HepG2 (cell line): ENCODE measurements at regions not wholly inside any gene's neighbourhood (a gene's known extent, or its start where the extent isn't known, plus 50 kb on each side); places are given as distances from the start of the nearest gene placed in this dataset.

Experiments used
- ATAC-seq: fragments of 200-7000 bp; cut with Tn5 transposase; 3 replicates; pipeline ENCODE4 v1.9.1; 2020; ENCODE audit warnings: mild to moderate bottlenecking, moderate library complexity
- BruUV-seq: library from RNA; stranded (reverse); fragments of 400-500 nt; replicated peaks from 2 replicates; lab custom pipeline; 2021; lab: Mats Ljungman, UMichigan
- CTCF ChIA-PET: fragments of 300-600 bp; formaldehyde crosslinking; extraction: SDS; loops from one replicate; lab custom pipeline; 2021; ENCODE audit warnings: low total read pairs, inconsistent platforms, low intra/inter-chr PET ratio; lab: Yijun Ruan, JAX
- POLR2A ChIA-PET: fragments of 350-600 bp; sonication (Branson Sonifier 250); formaldehyde crosslinking; loops from one replicate; lab custom pipeline; 2020; ENCODE audit warnings: antibody characterized with exemption, inconsistent platforms; lab: Yijun Ruan, JAX
- DNase-seq: peaks from one replicate; pipeline ENCODE4 v3.0.0-alpha.2; 2015; ENCODE audit warnings: low spot score
- FAIRE-seq: peaks from 3 replicates; lab custom pipeline; 2011; peaks lifted over from hg19 to GRCh38; lab: Jason Lieb, UNC
- H2AFZ ChIP-seq: one replicate; pipeline ENCODE4 v1.6.1; 2011; ENCODE audit warnings: low read length, inconsistent platforms
- H3K27ac ChIP-seq: fragments of 300-600 bp; 3 replicates; pipeline ENCODE4 v1.8.0; 2011; ENCODE audit warnings: mixed run types, mild to moderate bottlenecking, mixed read lengths, low read length, inconsistent platforms; ENCODE audit not compliant: insufficient read depth; ENCODE audit errors: extremely low read length
- H3K27me3 ChIP-seq, 2 experiments: fragments of 200-600 bp in 1 of 2; 2 replicates in 1 of 2; 3 replicates in 1 of 2; pipeline versions ENCODE4 v1.6.0 to v1.8.0; 2011; ENCODE audit warnings: low read length in 2 of 2, mild to moderate bottlenecking in 2 of 2, moderate library complexity in 2 of 2, inconsistent platforms in 1 of 2; ENCODE audit not compliant: insufficient read depth in 2 of 2, control insufficient read depth in 1 of 2
- H3K36me3 ChIP-seq, 2 experiments: fragments of 200-600 bp in 1 of 2; replicated peaks in 1 of 2; 2 replicates in 1 of 2; 3 replicates in 1 of 2; pipeline versions ENCODE4 v1.5.1 to v1.8.0; 2011; ENCODE audit warnings: low read length in 2 of 2, inconsistent platforms in 1 of 2; ENCODE audit not compliant: insufficient read depth in 2 of 2, control insufficient read depth in 1 of 2
- H3K4me1 ChIP-seq: 2 replicates; pipeline ENCODE4 v1.5.1; 2012; ENCODE audit warnings: low read length, inconsistent platforms; ENCODE audit not compliant: insufficient read depth
- H3K4me2 ChIP-seq: 2 replicates; pipeline ENCODE4 v1.6.0; 2011; ENCODE audit warnings: low read depth, low read length, inconsistent platforms
- H3K4me3 ChIP-seq, 3 experiments: fragments of 200-600 bp in 1 of 3; sonication (generic), shearing (Covaris generic) in 1 of 3; replicated peaks in 1 of 3; 2 replicates each; pipeline ENCODE4 v1.5.1; 2011 to 2016; ENCODE audit warnings: low read length in 3 of 3, inconsistent platforms in 2 of 3, low read depth in 2 of 3, mild to moderate bottlenecking in 2 of 3, control low read depth in 1 of 3, mixed read lengths in 1 of 3; ENCODE audit not compliant: insufficient read depth in 1 of 3
- H3K79me2 ChIP-seq: one replicate; pipeline ENCODE4 v1.6.1; 2011; ENCODE audit warnings: low read length, inconsistent platforms; ENCODE audit not compliant: insufficient read depth
- H3K9ac ChIP-seq: 2 replicates; pipeline ENCODE4 v1.6.0; 2011; ENCODE audit warnings: mild to moderate bottlenecking, low read depth, low read length, inconsistent platforms; ENCODE audit not compliant: insufficient read depth
- H3K9me3 ChIP-seq: 2 replicates; pipeline ENCODE4 v1.5.1; 2012; ENCODE audit warnings: mild to moderate bottlenecking, low read length
- H4K20me1 ChIP-seq: 2 replicates; pipeline ENCODE4 v1.6.0; 2011; ENCODE audit warnings: inconsistent platforms, mild to moderate bottlenecking, low read length, moderate library complexity; ENCODE audit not compliant: insufficient read depth
- ARNT2 ChIP-seq: sonication (generic); formaldehyde crosslinking; IDR thresholded peaks from 2 replicates; pipeline ENCODE4 v1.8.0; 2022; ENCODE audit warnings: mild to moderate bottlenecking, low read depth, missing genetic modification reagents, moderate library complexity
- ATF1 ChIP-seq: IDR thresholded peaks from 2 replicates; pipeline ENCODE4 v1.6.1; 2016; ENCODE audit warnings: mild to moderate bottlenecking, control low read depth
- EP300 ChIP-seq, 3 experiments: sonication (generic) in 1 of 3; formaldehyde crosslinking in 1 of 3; IDR thresholded peaks; 2 replicates each; pipeline versions ENCODE4 v1.5.1 to v1.6.1; 2011 to 2020; ENCODE audit warnings: low read depth in 2 of 3, low read length in 2 of 3, borderline replicate concordance in 1 of 3, improper control_type of control experiment in 1 of 3, mild to moderate bottlenecking in 1 of 3, missing genetic modification reagents in 1 of 3, moderate library complexity in 1 of 3
- GMEB1 ChIP-seq: sonication (generic); formaldehyde crosslinking; IDR thresholded peaks from 2 replicates; pipeline ENCODE4 v1.5.1; 2020; ENCODE audit warnings: missing genetic modification reagents, mild to moderate bottlenecking, borderline replicate concordance
- LBX2 ChIP-seq: sonication (generic); formaldehyde crosslinking; IDR thresholded peaks from 2 replicates; pipeline ENCODE4 v1.5.0; 2020; ENCODE audit warnings: missing genetic modification reagents, mild to moderate bottlenecking, borderline replicate concordance
- U2AF1 ChIP-seq: fragments of 200-400 bp; formaldehyde crosslinking; optimal IDR thresholded peaks from 2 replicates; pipeline ENCODE3; 2017; ENCODE audit warnings: mild to moderate bottlenecking, low read depth, low read length
- ZHX1 ChIP-seq: sonication (generic); formaldehyde crosslinking; IDR thresholded peaks from 2 replicates; pipeline ENCODE4 v1.8.1; 2022; ENCODE audit warnings: low read depth, mild to moderate bottlenecking, missing genetic modification reagents
- ZNF12 ChIP-seq: sonication (generic); formaldehyde crosslinking; IDR thresholded peaks from 2 replicates; pipeline ENCODE4 v1.5.0; 2020; ENCODE audit warnings: missing genetic modification reagents
- ZNF138 ChIP-seq: sonication (generic); formaldehyde crosslinking; IDR thresholded peaks from 2 replicates; pipeline ENCODE4 v1.5.0; 2020; ENCODE audit warnings: mild to moderate bottlenecking, low read depth, missing genetic modification reagents
- ZNF431 ChIP-seq: sonication (generic); formaldehyde crosslinking; IDR thresholded peaks from 2 replicates; pipeline ENCODE4 v1.9.0; 2022; ENCODE audit warnings: missing genetic modification reagents, low read depth, mild to moderate bottlenecking, borderline replicate concordance
- ZNF446 ChIP-seq: sonication (generic); formaldehyde crosslinking; IDR thresholded peaks from 2 replicates; pipeline ENCODE4 v1.5.0; 2020; ENCODE audit warnings: mild to moderate bottlenecking, missing genetic modification reagents
- ZNF558 ChIP-seq: sonication (generic); formaldehyde crosslinking; IDR thresholded peaks from 2 replicates; pipeline ENCODE4 v1.9.0; 2022; ENCODE audit warnings: mild to moderate bottlenecking, missing genetic modification reagents, borderline replicate concordance
- ZNF576 ChIP-seq: sonication (generic); formaldehyde crosslinking; IDR thresholded peaks from 2 replicates; pipeline ENCODE4 v1.4.0; 2020; ENCODE audit warnings: mild to moderate bottlenecking, missing genetic modification reagents
- ZNF713 ChIP-seq: sonication (generic); formaldehyde crosslinking; IDR thresholded peaks from 2 replicates; pipeline ENCODE4 v1.4.0; 2020; ENCODE audit warnings: mild to moderate bottlenecking, missing genetic modification reagents
- WGBS: methylation state at CpG from one replicate; pipeline ENCODE4 v1.1.6; 2017; ENCODE audit warnings: low lambda C conversion rate; 5-methylcytosine and 5-hydroxymethylcytosine counted together
- in situ Hi-C: cut with HindIII; loops from 2 replicates; pipeline ENCODE4 v1.10.0; 2017; ENCODE audit warnings: low pct_unique_long_range_greater_than_20kb; ENCODE audit not compliant: extremely low pct_ligation_motif_present
- intact Hi-C: fragments of 100-400 bp; cut with micrococcal nuclease; formaldehyde crosslinking; loops from one replicate; pipeline ENCODE4 v1.10.0; 2022; ENCODE audit not compliant: unreplicated experiment

- no peak overlapping the region for H2AFZ ChIP-seq
- no peak overlapping the region for H3K9ac ChIP-seq
- H3K9me3 ChIP-seq, result no peaks in the 10 kb centered on the region
- FAIRE-seq (no peak), DNase-seq (no peak), ATAC-seq (no peak)
- ChIA-PET CTCF (no interaction called here), POLR2A (no interaction called here)
- H3K4me3 ChIP-seq, result no peak overlapping the region
- 0% methylated on average over 2 of the region's 2 CpGs for WGBS
- H4K20me1 ChIP-seq, result no peaks in the 10 kb centered on the region
- H3K27me3 ChIP-seq, result no peaks in the 10 kb centered on the region
- intact Hi-C loops, result no loop called here
- peaks cover 15% of the 10 kb centered on the region for H3K4me1 ChIP-seq
- H3K4me2 ChIP-seq, result no peak overlapping the region
- H3K79me2 ChIP-seq, result no peaks in the 10 kb centered on the region
- H3K36me3 ChIP-seq, result no peaks in the 10 kb centered on the region
- TF ChIP-seq ZNF446 (CRISPR knock-in tag) (no peak), EP300 (IDR thresholded peaks at IDR 0.05; ENCODE audit: low read depth in 2 of 2, low read length in 2 of 2) (no peak), EP300 (CRISPR knock-in tag; IDR thresholded peaks at IDR 0.05; ENCODE audit: borderline replicate concordance) (no peak), U2AF1 (no peak), ZNF431 (CRISPR knock-in tag) (no peak), ARNT2 (CRISPR knock-in tag) (no peak), ZHX1 (CRISPR knock-in tag) (no peak), ZNF12 (no peak), ZNF558 (no peak), ZNF576 (CRISPR knock-in tag) (no peak), ZNF713 (CRISPR knock-in tag) (no peak), GMEB1 (no peak), LBX2 (CRISPR knock-in tag) (no peak), ZNF138 (CRISPR knock-in tag) (no peak), ATF1 (CRISPR knock-in tag) (no peak)
- TF ChIP-seq, all 625 proteins: peak for 0
- no peak overlapping the region for H3K27ac ChIP-seq
- BruUV-seq, result no TSS peak
- in situ Hi-C loops, result no loop called here
These were observed 151.1 kb downstream of the DMRT2 start for GRCh38 chr9:1201262-1201661.
